ENCODE measurements at regions not wholly inside any gene's neighbourhood (a gene's known extent, or its start where the extent isn't known, plus 50 kb on each side); places are given as distances from the start of the nearest gene placed in this dataset.

GRCh38 chrX:144253356-144253755 is 369.5 kb downstream of the UBE2NL start:
- Mint-ChIP-seq H3K27ac (no peak overlapping the region), H3K4me1 (ENCODE audit: low read depth) (no peaks in the 10 kb centered on the region), H3K36me3 (ENCODE audit: low read depth) (no peaks in the 10 kb centered on the region), H3K27me3 (no peaks in the 10 kb centered on the region), H3K4me3 (no peak overlapping the region), H3K9me3 (no peaks in the 10 kb centered on the region)
- POLR2A ChIA-PET, result no interaction called here
- DNase-seq (no peak), ATAC-seq (no peak)
- intact Hi-C loops (cut with micrococcal nuclease), result no loop called here
- TF ChIP-seq CTCF (IDR thresholded peaks at IDR 0.05), result no peak
- CTCF ChIA-PET, result no interaction called here

- Mint-ChIP-seq H3K9me3 (peaks cover 2% of the 10 kb centered on the region), H3K4me3 (no peak overlapping the region), H3K36me3 (ENCODE audit: low read depth) (no peaks in the 10 kb centered on the region), H3K4me1 (ENCODE audit: low read depth) (no peaks in the 10 kb centered on the region), H3K27me3 (no peaks in the 10 kb centered on the region), H3K27ac (no peak overlapping the region)
- ATAC-seq, result no peak
- DNase-seq, result no peak
- no peak for TF ChIP-seq CTCF (IDR thresholded peaks at IDR 0.05)
- POLR2A ChIA-PET, result no interaction called here
- intact Hi-C loops (cut with micrococcal nuclease), result no loop called here
- CTCF ChIA-PET, result no interaction called here
Observed at GRCh38 chrX:144259054-144259453, 375.2 kb downstream of the UBE2NL start.

GRCh38 chrX:144265641-144266040 is 381.8 kb downstream of the UBE2NL start:
- Mint-ChIP-seq H3K27me3 (no peaks in the 10 kb centered on the region), H3K4me1 (ENCODE audit: low read depth) (no peaks in the 10 kb centered on the region), H3K4me3 (no peak overlapping the region), H3K27ac (no peak overlapping the region), H3K9me3 (peaks cover 13% of the 10 kb centered on the region), H3K36me3 (ENCODE audit: low read depth) (no peaks in the 10 kb centered on the region)
- ChIA-PET CTCF (no interaction called here), POLR2A (no interaction called here)
- TF ChIP-seq CTCF (IDR thresholded peaks at IDR 0.05), result no peak
- intact Hi-C loops (cut with micrococcal nuclease), result no loop called here
- ATAC-seq, result no peak
- DNase-seq, result no peak

- Mint-ChIP-seq H3K4me3 (no peak overlapping the region), H3K4me1 (ENCODE audit: low read depth) (no peaks in the 10 kb centered on the region), H3K27me3 (no peaks in the 10 kb centered on the region), H3K27ac (no peak overlapping the region), H3K9me3 (peaks cover 12% of the 10 kb centered on the region), H3K36me3 (ENCODE audit: low read depth) (no peaks in the 10 kb centered on the region)
- ATAC-seq (no peak), DNase-seq (no peak)
- ChIA-PET POLR2A (no interaction called here), CTCF (no interaction called here)
- no peak for TF ChIP-seq CTCF (IDR thresholded peaks at IDR 0.05)
- intact Hi-C loops (cut with micrococcal nuclease), result no loop called here
Observed at GRCh38 chrX:144275367-144275766, 391.5 kb downstream of the UBE2NL start.

- ChIA-PET POLR2A (no interaction called here), CTCF (no interaction called here)
- no peak for TF ChIP-seq CTCF (IDR thresholded peaks at IDR 0.05)
- no peaks in the 10 kb centered on the region for H3K4me1 Mint-ChIP-seq (ENCODE audit: low read depth)
- no peaks in the 10 kb centered on the region for H3K27me3 Mint-ChIP-seq
- DNase-seq (no peak), ATAC-seq (no peak)
- H3K9me3 Mint-ChIP-seq, result peaks cover 12% of the 10 kb centered on the region
- intact Hi-C loops (cut with micrococcal nuclease), result no loop called here
- H3K27ac Mint-ChIP-seq, result no peak overlapping the region
- H3K36me3 Mint-ChIP-seq (ENCODE audit: low read depth), result no peaks in the 10 kb centered on the region
- no peak overlapping the region for H3K4me3 Mint-ChIP-seq
Observed at GRCh38 chrX:144275843-144276242, 392.0 kb downstream of the UBE2NL start.

All from activated CD8-positive, alpha-beta T cell treated with anti-CD3 and anti-CD28 coated beads for 36 hours (primary cell).